GM23338 (cell line): ENCODE measurements at regions not wholly inside any gene's neighbourhood (a gene's known extent, or its start where the extent isn't known, plus 50 kb on each side); places are given as distances from the start of the nearest gene placed in this dataset.

Experiments used
- CREB1 ChIP-seq: fragments of 250-450 bp; sonication (Bioruptor Pico); IDR thresholded peaks from 2 replicates; pipeline ENCODE4 v1.5.0; 2020; ENCODE audit warnings: low read depth, mild to moderate bottlenecking, moderate library complexity
- EZH2 ChIP-seq: fragments of 200-600 bp; sonication (generic); IDR thresholded peaks from one replicate; pipeline ENCODE4 v1.8.0; 2017; ENCODE audit warnings: antibody characterized with exemption, mild to moderate bottlenecking, low read depth; ENCODE audit not compliant: unreplicated experiment
- EZH2phosphoT487 ChIP-seq: fragments of 200-600 bp; sonication (generic); IDR thresholded peaks from one replicate; pipeline ENCODE4 v1.8.1; 2018; ENCODE audit warnings: antibody characterized with exemption; ENCODE audit not compliant: unreplicated experiment
- JUNB ChIP-seq: IDR thresholded peaks from one replicate; pipeline ENCODE4 v1.6.1; 2016; ENCODE audit warnings: antibody characterized with exemption; ENCODE audit not compliant: unreplicated experiment
- NANOG ChIP-seq: IDR thresholded peaks from 2 replicates; pipeline ENCODE4 v1.6.1; 2016; ENCODE audit warnings: antibody characterized with exemption, borderline replicate concordance
- POLR2AphosphoS5 ChIP-seq: IDR thresholded peaks from 2 replicates; pipeline ENCODE4 v1.6.1; 2016; ENCODE audit warnings: antibody characterized with exemption, low read depth
- ZNF331 ChIP-seq: fragments of 250-450 bp; sonication (Bioruptor Pico); IDR thresholded peaks from 2 replicates; pipeline ENCODE4 v1.5.0; 2020; ENCODE audit warnings: low read depth, mild to moderate bottlenecking, moderate library complexity
- TF ChIP-seq, protein P1 (sequence below): IDR thresholded peaks from one replicate; pipeline ENCODE4 v1.6.1; 2018; ENCODE audit warnings: antibody characterized with exemption; ENCODE audit not compliant: unreplicated experiment
- TF ChIP-seq, protein P2 (sequence below), 2 experiments: fragments of 200-600 bp in 1 of 2; sonication (generic) in 1 of 2; conservative IDR thresholded peaks; 2 replicates each; pipeline versions ENCODE4 v1.5.1 to v1.6.1; 2016 to 2017; ENCODE audit warnings: antibody characterized with exemption in 2 of 2, low read depth in 2 of 2, mild to moderate bottlenecking in 2 of 2, moderate library complexity in 1 of 2
- TF ChIP-seq, protein P3 (sequence below): fragments of 250-450 bp; sonication (Bioruptor Pico); IDR thresholded peaks from 2 replicates; pipeline ENCODE4 v1.5.0; 2020; ENCODE audit warnings: mild to moderate bottlenecking, moderate library complexity
- TF ChIP-seq, protein P4 (sequence below): IDR thresholded peaks from 2 replicates; pipeline ENCODE4 v1.6.1; 2016; ENCODE audit warnings: antibody characterized with exemption

DNA sequence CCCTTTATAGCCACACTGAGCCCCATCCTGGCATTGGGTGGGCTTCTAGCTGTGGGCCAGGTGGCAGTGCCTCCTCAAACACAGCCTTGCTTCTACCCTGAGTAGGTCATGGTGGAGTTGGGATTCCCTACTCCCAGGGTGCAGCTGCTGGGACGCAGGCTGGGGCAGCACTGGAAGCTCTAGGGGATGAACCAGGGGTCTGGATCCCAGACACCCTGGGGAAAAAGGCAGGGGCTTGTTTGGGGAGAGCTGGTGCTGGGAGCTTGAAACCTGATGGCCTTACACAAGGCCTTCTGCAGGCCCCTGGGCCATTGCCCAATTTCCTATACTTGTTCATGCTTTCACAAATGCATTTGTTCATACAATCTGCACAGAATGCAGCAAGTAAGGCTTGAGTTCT, 103.7 kb upstream of the CTBP2 start:
- TF ChIP-seq, protein P1, sequence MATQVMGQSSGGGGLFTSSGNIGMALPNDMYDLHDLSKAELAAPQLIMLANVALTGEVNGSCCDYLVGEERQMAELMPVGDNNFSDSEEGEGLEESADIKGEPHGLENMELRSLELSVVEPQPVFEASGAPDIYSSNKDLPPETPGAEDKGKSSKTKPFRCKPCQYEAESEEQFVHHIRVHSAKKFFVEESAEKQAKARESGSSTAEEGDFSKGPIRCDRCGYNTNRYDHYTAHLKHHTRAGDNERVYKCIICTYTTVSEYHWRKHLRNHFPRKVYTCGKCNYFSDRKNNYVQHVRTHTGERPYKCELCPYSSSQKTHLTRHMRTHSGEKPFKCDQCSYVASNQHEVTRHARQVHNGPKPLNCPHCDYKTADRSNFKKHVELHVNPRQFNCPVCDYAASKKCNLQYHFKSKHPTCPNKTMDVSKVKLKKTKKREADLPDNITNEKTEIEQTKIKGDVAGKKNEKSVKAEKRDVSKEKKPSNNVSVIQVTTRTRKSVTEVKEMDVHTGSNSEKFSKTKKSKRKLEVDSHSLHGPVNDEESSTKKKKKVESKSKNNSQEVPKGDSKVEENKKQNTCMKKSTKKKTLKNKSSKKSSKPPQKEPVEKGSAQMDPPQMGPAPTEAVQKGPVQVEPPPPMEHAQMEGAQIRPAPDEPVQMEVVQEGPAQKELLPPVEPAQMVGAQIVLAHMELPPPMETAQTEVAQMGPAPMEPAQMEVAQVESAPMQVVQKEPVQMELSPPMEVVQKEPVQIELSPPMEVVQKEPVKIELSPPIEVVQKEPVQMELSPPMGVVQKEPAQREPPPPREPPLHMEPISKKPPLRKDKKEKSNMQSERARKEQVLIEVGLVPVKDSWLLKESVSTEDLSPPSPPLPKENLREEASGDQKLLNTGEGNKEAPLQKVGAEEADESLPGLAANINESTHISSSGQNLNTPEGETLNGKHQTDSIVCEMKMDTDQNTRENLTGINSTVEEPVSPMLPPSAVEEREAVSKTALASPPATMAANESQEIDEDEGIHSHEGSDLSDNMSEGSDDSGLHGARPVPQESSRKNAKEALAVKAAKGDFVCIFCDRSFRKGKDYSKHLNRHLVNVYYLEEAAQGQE: no peak
- TF ChIP-seq, protein P2, sequence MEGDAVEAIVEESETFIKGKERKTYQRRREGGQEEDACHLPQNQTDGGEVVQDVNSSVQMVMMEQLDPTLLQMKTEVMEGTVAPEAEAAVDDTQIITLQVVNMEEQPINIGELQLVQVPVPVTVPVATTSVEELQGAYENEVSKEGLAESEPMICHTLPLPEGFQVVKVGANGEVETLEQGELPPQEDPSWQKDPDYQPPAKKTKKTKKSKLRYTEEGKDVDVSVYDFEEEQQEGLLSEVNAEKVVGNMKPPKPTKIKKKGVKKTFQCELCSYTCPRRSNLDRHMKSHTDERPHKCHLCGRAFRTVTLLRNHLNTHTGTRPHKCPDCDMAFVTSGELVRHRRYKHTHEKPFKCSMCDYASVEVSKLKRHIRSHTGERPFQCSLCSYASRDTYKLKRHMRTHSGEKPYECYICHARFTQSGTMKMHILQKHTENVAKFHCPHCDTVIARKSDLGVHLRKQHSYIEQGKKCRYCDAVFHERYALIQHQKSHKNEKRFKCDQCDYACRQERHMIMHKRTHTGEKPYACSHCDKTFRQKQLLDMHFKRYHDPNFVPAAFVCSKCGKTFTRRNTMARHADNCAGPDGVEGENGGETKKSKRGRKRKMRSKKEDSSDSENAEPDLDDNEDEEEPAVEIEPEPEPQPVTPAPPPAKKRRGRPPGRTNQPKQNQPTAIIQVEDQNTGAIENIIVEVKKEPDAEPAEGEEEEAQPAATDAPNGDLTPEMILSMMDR (conservative IDR thresholded peaks at IDR 0.05; ENCODE audit: low read depth in 2 of 2): no peak
- TF ChIP-seq ZNF331: no peak
- TF ChIP-seq JUNB: no peak
- no peak for TF ChIP-seq EZH2
- no peak for TF ChIP-seq POLR2AphosphoS5
- no peak for TF ChIP-seq EZH2phosphoT487
- no peak for TF ChIP-seq CREB1
- TF ChIP-seq, protein P3, sequence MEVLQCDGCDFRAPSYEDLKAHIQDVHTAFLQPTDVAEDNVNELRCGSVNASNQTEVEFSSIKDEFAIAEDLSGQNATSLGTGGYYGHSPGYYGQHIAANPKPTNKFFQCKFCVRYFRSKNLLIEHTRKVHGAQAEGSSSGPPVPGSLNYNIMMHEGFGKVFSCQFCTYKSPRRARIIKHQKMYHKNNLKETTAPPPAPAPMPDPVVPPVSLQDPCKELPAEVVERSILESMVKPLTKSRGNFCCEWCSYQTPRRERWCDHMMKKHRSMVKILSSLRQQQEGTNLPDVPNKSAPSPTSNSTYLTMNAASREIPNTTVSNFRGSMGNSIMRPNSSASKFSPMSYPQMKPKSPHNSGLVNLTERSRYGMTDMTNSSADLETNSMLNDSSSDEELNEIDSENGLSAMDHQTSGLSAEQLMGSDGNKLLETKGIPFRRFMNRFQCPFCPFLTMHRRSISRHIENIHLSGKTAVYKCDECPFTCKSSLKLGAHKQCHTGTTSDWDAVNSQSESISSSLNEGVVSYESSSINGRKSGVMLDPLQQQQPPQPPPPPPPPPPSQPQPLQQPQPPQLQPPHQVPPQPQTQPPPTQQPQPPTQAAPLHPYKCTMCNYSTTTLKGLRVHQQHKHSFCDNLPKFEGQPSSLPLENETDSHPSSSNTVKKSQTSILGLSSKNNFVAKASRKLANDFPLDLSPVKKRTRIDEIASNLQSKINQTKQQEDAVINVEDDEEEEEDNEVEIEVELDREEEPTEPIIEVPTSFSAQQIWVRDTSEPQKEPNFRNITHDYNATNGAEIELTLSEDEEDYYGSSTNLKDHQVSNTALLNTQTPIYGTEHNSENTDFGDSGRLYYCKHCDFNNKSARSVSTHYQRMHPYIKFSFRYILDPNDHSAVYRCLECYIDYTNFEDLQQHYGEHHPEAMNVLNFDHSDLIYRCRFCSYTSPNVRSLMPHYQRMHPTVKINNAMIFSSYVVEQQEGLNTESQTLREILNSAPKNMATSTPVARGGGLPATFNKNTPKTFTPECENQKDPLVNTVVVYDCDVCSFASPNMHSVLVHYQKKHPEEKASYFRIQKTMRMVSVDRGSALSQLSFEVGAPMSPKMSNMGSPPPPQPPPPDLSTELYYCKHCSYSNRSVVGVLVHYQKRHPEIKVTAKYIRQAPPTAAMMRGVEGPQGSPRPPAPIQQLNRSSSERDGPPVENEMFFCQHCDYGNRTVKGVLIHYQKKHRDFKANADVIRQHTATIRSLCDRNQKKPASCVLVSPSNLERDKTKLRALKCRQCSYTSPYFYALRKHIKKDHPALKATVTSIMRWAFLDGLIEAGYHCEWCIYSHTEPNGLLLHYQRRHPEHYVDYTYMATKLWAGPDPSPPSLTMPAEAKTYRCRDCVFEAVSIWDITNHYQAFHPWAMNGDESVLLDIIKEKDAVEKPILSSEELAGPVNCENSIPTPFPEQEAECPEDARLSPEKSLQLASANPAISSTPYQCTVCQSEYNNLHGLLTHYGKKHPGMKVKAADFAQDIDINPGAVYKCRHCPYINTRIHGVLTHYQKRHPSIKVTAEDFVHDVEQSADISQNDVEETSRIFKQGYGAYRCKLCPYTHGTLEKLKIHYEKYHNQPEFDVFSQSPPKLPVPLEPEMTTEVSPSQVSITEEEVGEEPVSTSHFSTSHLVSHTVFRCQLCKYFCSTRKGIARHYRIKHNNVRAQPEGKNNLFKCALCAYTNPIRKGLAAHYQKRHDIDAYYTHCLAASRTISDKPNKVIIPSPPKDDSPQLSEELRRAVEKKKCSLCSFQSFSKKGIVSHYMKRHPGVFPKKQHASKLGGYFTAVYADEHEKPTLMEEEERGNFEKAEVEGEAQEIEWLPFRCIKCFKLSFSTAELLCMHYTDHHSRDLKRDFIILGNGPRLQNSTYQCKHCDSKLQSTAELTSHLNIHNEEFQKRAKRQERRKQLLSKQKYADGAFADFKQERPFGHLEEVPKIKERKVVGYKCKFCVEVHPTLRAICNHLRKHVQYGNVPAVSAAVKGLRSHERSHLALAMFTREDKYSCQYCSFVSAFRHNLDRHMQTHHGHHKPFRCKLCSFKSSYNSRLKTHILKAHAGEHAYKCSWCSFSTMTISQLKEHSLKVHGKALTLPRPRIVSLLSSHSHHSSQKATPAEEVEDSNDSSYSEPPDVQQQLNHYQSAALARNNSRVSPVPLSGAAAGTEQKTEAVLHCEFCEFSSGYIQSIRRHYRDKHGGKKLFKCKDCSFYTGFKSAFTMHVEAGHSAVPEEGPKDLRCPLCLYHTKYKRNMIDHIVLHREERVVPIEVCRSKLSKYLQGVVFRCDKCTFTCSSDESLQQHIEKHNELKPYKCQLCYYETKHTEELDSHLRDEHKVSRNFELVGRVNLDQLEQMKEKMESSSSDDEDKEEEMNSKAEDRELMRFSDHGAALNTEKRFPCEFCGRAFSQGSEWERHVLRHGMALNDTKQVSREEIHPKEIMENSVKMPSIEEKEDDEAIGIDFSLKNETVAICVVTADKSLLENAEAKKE (CRISPR knock-in tag): no peak
- TF ChIP-seq, protein P4, sequence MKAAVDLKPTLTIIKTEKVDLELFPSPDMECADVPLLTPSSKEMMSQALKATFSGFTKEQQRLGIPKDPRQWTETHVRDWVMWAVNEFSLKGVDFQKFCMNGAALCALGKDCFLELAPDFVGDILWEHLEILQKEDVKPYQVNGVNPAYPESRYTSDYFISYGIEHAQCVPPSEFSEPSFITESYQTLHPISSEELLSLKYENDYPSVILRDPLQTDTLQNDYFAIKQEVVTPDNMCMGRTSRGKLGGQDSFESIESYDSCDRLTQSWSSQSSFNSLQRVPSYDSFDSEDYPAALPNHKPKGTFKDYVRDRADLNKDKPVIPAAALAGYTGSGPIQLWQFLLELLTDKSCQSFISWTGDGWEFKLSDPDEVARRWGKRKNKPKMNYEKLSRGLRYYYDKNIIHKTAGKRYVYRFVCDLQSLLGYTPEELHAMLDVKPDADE: no peak
- TF ChIP-seq NANOG: no peak
